ENCODE measurements at regions not wholly inside any gene's neighbourhood (a gene's known extent, or its start where the extent isn't known, plus 50 kb on each side); places are given as distances from the start of the nearest gene placed in this dataset.

GRCh38 chr9:740221-740620 lies 101.3 kb upstream of the DMRT1 start:
- Histone ChIP-seq H3K4me3 (no peak overlapping the region), H3K36me3 (no peaks in the 10 kb centered on the region), H3K9ac (ENCODE audit: low read depth in 2 of 2, low read length in 2 of 2) (no peak overlapping the region), H3K27ac (no peak overlapping the region), H3K9me3 (no peaks in the 10 kb centered on the region), H3K4me1 (no peaks in the 10 kb centered on the region), H3K27me3 (no peaks in the 10 kb centered on the region)
- TF ChIP-seq CTCF (IDR thresholded peaks at IDR 0.05), result no peak
- no peak for DNase-seq
- intact Hi-C loops (cut with DNase I), result no loop called here

- no peak overlapping the region for H3K27ac ChIP-seq
- no peak for DNase-seq
- H3K9ac ChIP-seq (ENCODE audit: low read depth in 2 of 2, low read length in 2 of 2), result no peak overlapping the region
- H3K36me3 ChIP-seq, result no peaks in the 10 kb centered on the region
- H3K27me3 ChIP-seq, result no peaks in the 10 kb centered on the region
- no peaks in the 10 kb centered on the region for H3K9me3 ChIP-seq
- H3K4me3 ChIP-seq, result no peak overlapping the region
- intact Hi-C loops (cut with DNase I), result no loop called here
- no peak for TF ChIP-seq CTCF (IDR thresholded peaks at IDR 0.05)
- H3K4me1 ChIP-seq, result no peaks in the 10 kb centered on the region
Measured at GRCh38 chr9:742104-742503, 99.4 kb upstream of the DMRT1 start.

GRCh38 chr9:742914-743589 lies 98.4 kb upstream of the DMRT1 start:
- no peak for TF ChIP-seq CTCF (IDR thresholded peaks at IDR 0.05)
- intact Hi-C loops (cut with DNase I), result no loop called here
- H3K27ac ChIP-seq, result no peak overlapping the region
- H3K27me3 ChIP-seq, result no peaks in the 10 kb centered on the region
- no peak overlapping the region for H3K4me3 ChIP-seq
- DNase-seq, result no peak
- H3K9me3 ChIP-seq, result no peaks in the 10 kb centered on the region
- H3K4me1 ChIP-seq, result no peaks in the 10 kb centered on the region
- H3K9ac ChIP-seq (ENCODE audit: low read depth in 2 of 2, low read length in 2 of 2), result no peak overlapping the region
- no peaks in the 10 kb centered on the region for H3K36me3 ChIP-seq

GRCh38 chr9:744046-744712 lies 97.3 kb upstream of the DMRT1 start:
- no peak overlapping the region for H3K27ac ChIP-seq
- no peak overlapping the region for H3K4me3 ChIP-seq
- no peaks in the 10 kb centered on the region for H3K4me1 ChIP-seq
- TF ChIP-seq CTCF (IDR thresholded peaks at IDR 0.05), result no peak
- DNase-seq, result no peak
- H3K9ac ChIP-seq (ENCODE audit: low read depth in 2 of 2, low read length in 2 of 2), result no peak overlapping the region
- H3K9me3 ChIP-seq, result no peaks in the 10 kb centered on the region
- H3K27me3 ChIP-seq, result no peaks in the 10 kb centered on the region
- intact Hi-C loops (cut with DNase I), result no loop called here
- no peaks in the 10 kb centered on the region for H3K36me3 ChIP-seq

GRCh38 chr9:744790-745484 lies 96.6 kb upstream of the DMRT1 start:
- H3K27ac ChIP-seq, result no peak overlapping the region
- H3K4me3 ChIP-seq, result no peak overlapping the region
- H3K36me3 ChIP-seq, result no peaks in the 10 kb centered on the region
- H3K9me3 ChIP-seq, result no peaks in the 10 kb centered on the region
- no peak for DNase-seq
- TF ChIP-seq CTCF (IDR thresholded peaks at IDR 0.05), result no peak
- intact Hi-C loops (cut with DNase I), result no loop called here
- no peaks in the 10 kb centered on the region for H3K27me3 ChIP-seq
- H3K9ac ChIP-seq (ENCODE audit: low read depth in 2 of 2, low read length in 2 of 2), result no peak overlapping the region
- H3K4me1 ChIP-seq, result no peaks in the 10 kb centered on the region

All from colonic mucosa (tissue), 4 donors.